ENCODE measurements at regions not wholly inside any gene's neighbourhood (a gene's known extent, or its start where the extent isn't known, plus 50 kb on each side); places are given as distances from the start of the nearest gene placed in this dataset.

- peak; percentile 25 for DNase-seq
Measured at GRCh38 chr14:52380294-52380693, 66.2 kb downstream of the PTGER2 start.
